HEK293 (cell line): ENCODE measurements at regions not wholly inside any gene's neighbourhood (a gene's known extent, or its start where the extent isn't known, plus 50 kb on each side); places are given as distances from the start of the nearest gene placed in this dataset.

Experiments used
- CTCF ChIA-PET: fragments of 350-600 bp; formaldehyde crosslinking; extraction: SDS; loops from one replicate; lab custom pipeline; 2021; ENCODE audit warnings: antibody characterized with exemption; lab: Yijun Ruan, JAX
- POLR2A ChIA-PET: fragments of 300-600 bp; formaldehyde crosslinking; extraction: SDS; loops from one replicate; lab custom pipeline; 2020; ENCODE audit warnings: antibody characterized with exemption, inconsistent platforms; lab: Yijun Ruan, JAX
- H3K27ac ChIP-seq: fragments of 200-500 bp; sonication (Bioruptor generic); 2 replicates; pipeline ENCODE4 v1.5.1; 2014; ENCODE audit warnings: low read depth, low read length, control low read depth, inconsistent platforms; ENCODE audit errors: extremely low read depth
- H3K36me3 ChIP-seq, 2 experiments: fragments of 200-500 bp in 1 of 2; sonication (Bioruptor generic) in 1 of 2; 1 replicate in 1 of 2; 2 replicates in 1 of 2; pipeline ENCODE4 v1.5.1; 2014 to 2017; ENCODE audit warnings: inconsistent platforms in 2 of 2, low read length in 2 of 2; ENCODE audit not compliant: control insufficient read depth in 2 of 2, insufficient read depth in 1 of 2
- H3K4me1 ChIP-seq: fragments of 200-500 bp; sonication (Bioruptor generic); 2 replicates; pipeline ENCODE4 v1.5.1; 2014; ENCODE audit warnings: mild to moderate bottlenecking, low read length, inconsistent platforms; ENCODE audit not compliant: control insufficient read depth, insufficient read depth
- H3K4me3 ChIP-seq: 2 replicates; pipeline ENCODE4 v1.5.1; 2011; ENCODE audit warnings: low read depth, mild to moderate bottlenecking, control low read depth, low read length, moderate library complexity
- H3K9me3 ChIP-seq: fragments of 200-500 bp; sonication (Bioruptor generic); 2 replicates; pipeline ENCODE4 v1.5.1; 2014; ENCODE audit warnings: low read depth, low read length, inconsistent platforms; ENCODE audit not compliant: control insufficient read depth, insufficient read depth
- GLIS2 ChIP-seq: fragments of 450-650 bp; formaldehyde crosslinking; IDR thresholded peaks from 2 replicates; pipeline ENCODE4 v1.5.1; 2016; ENCODE audit warnings: missing biosample characterization, missing genetic modification characterization
- KLF10 ChIP-seq: fragments of 450-650 bp; IDR thresholded peaks from 2 replicates; pipeline ENCODE4 v1.5.1; 2018; ENCODE audit warnings: missing biosample characterization, mild to moderate bottlenecking, missing genetic modification characterization
- OVOL3 ChIP-seq: fragments of 450-650 bp; formaldehyde crosslinking; IDR thresholded peaks from 2 replicates; pipeline ENCODE4 v1.5.1; 2016; ENCODE audit warnings: missing biosample characterization, missing genetic modification characterization
- SCRT2 ChIP-seq: fragments of 450-650 bp; formaldehyde crosslinking; IDR thresholded peaks from 2 replicates; pipeline ENCODE4 v1.5.1; 2016; ENCODE audit warnings: missing biosample characterization, missing genetic modification characterization
- SP3 ChIP-seq: fragments of 450-650 bp; formaldehyde crosslinking; IDR thresholded peaks from 2 replicates; pipeline ENCODE4 v1.5.1; 2016; ENCODE audit warnings: missing biosample characterization, missing genetic modification characterization
- ZNF10 ChIP-seq: fragments of 450-650 bp; formaldehyde crosslinking; IDR thresholded peaks from 2 replicates; pipeline ENCODE4 v1.5.1; 2017; ENCODE audit warnings: missing biosample characterization, missing genetic modification characterization
- ZNF133 ChIP-seq: fragments of 450-650 bp; formaldehyde crosslinking; IDR thresholded peaks from 2 replicates; pipeline ENCODE4 v1.5.1; 2016; ENCODE audit warnings: missing biosample characterization, missing genetic modification characterization
- ZNF266 ChIP-seq: fragments of 450-650 bp; formaldehyde crosslinking; IDR thresholded peaks from 2 replicates; pipeline ENCODE4 v1.5.1; 2016; ENCODE audit warnings: missing biosample characterization, missing genetic modification characterization, low read depth
- ZNF292 ChIP-seq: fragments of 450-650 bp; formaldehyde crosslinking; IDR thresholded peaks from 2 replicates; pipeline ENCODE4 v1.5.1; 2016; ENCODE audit warnings: low read depth, missing biosample characterization, missing genetic modification characterization, borderline replicate concordance
- ZNF473 ChIP-seq: fragments of 450-650 bp; formaldehyde crosslinking; IDR thresholded peaks from 2 replicates; pipeline ENCODE4 v1.5.1; 2017; ENCODE audit warnings: missing biosample characterization, missing genetic modification characterization
- ZNF514 ChIP-seq: fragments of 450-650 bp; formaldehyde crosslinking; IDR thresholded peaks from 2 replicates; pipeline ENCODE4 v1.5.1; 2016; ENCODE audit warnings: missing biosample characterization, missing genetic modification characterization
- ZNF530 ChIP-seq: fragments of 450-650 bp; formaldehyde crosslinking; IDR thresholded peaks from 2 replicates; pipeline ENCODE4 v1.5.1; 2016; ENCODE audit warnings: low read depth, missing biosample characterization, missing genetic modification characterization
- ZNF549 ChIP-seq: fragments of 450-650 bp; IDR thresholded peaks from 2 replicates; pipeline ENCODE4 v1.5.1; 2018; ENCODE audit warnings: missing biosample characterization, missing genetic modification characterization, mild to moderate bottlenecking, inconsistent platforms, moderate library complexity
- ZNF571 ChIP-seq: fragments of 450-650 bp; formaldehyde crosslinking; IDR thresholded peaks from 2 replicates; pipeline ENCODE4 v1.5.0; 2017; ENCODE audit warnings: missing biosample characterization, missing genetic modification characterization
- ZNF610 ChIP-seq: fragments of 450-650 bp; formaldehyde crosslinking; IDR thresholded peaks from 2 replicates; pipeline ENCODE4 v1.5.1; 2016; ENCODE audit warnings: missing biosample characterization, missing genetic modification characterization, borderline replicate concordance
- ZNF623 ChIP-seq: fragments of 450-650 bp; formaldehyde crosslinking; IDR thresholded peaks from 2 replicates; pipeline ENCODE4 v1.5.1; 2016; ENCODE audit warnings: missing biosample characterization, missing genetic modification characterization
- ZNF660 ChIP-seq: fragments of 450-650 bp; IDR thresholded peaks from 2 replicates; pipeline ENCODE4 v1.5.1; 2018; ENCODE audit warnings: missing biosample characterization, mild to moderate bottlenecking, missing genetic modification characterization
- ZNF707 ChIP-seq: fragments of 450-650 bp; formaldehyde crosslinking; IDR thresholded peaks from 2 replicates; pipeline ENCODE4 v1.5.1; 2016; ENCODE audit warnings: missing biosample characterization, missing genetic modification characterization
- ZNF777 ChIP-seq: fragments of 450-650 bp; formaldehyde crosslinking; IDR thresholded peaks from 2 replicates; pipeline ENCODE4 v1.5.1; 2017; ENCODE audit warnings: missing biosample characterization, missing genetic modification characterization, borderline replicate concordance
- ZNF792 ChIP-seq: fragments of 450-650 bp; formaldehyde crosslinking; IDR thresholded peaks from 2 replicates; pipeline ENCODE4 v1.5.1; 2016; ENCODE audit warnings: missing biosample characterization, missing genetic modification characterization
- TF ChIP-seq, protein P1 (sequence below): fragments of 450-650 bp; formaldehyde crosslinking; conservative IDR thresholded peaks from 2 replicates; pipeline ENCODE4 v1.5.1; 2016; ENCODE audit warnings: low read depth, missing biosample characterization, missing genetic modification characterization
- TF ChIP-seq, protein P2 (sequence below): fragments of 450-650 bp; formaldehyde crosslinking; IDR thresholded peaks from 2 replicates; pipeline ENCODE4 v1.5.1; 2016; ENCODE audit warnings: missing biosample characterization, missing genetic modification characterization
- TF ChIP-seq, protein P3 (sequence below): fragments of 450-650 bp; formaldehyde crosslinking; IDR thresholded peaks from 2 replicates; pipeline ENCODE4 v1.5.1; 2017; ENCODE audit warnings: missing biosample characterization, missing genetic modification characterization
- TF ChIP-seq, protein P4 (sequence below): fragments of 450-650 bp; formaldehyde crosslinking; IDR thresholded peaks from 2 replicates; pipeline ENCODE4 v1.5.1; 2016; ENCODE audit warnings: missing biosample characterization, missing genetic modification characterization
- TF ChIP-seq, protein P5 (sequence below): fragments of 450-650 bp; formaldehyde crosslinking; IDR thresholded peaks from 2 replicates; pipeline ENCODE4 v1.5.0; 2017; ENCODE audit warnings: missing biosample characterization, missing genetic modification characterization, borderline replicate concordance
- TF ChIP-seq, protein P6 (sequence below): fragments of 450-650 bp; formaldehyde crosslinking; IDR thresholded peaks from 2 replicates; pipeline ENCODE4 v1.5.1; 2017; ENCODE audit warnings: missing biosample characterization, missing genetic modification characterization
- TF ChIP-seq, protein P7 (sequence below): fragments of 450-650 bp; formaldehyde crosslinking; optimal IDR thresholded peaks from 2 replicates; pipeline ENCODE3; 2016; ENCODE audit warnings: missing biosample characterization, mild to moderate bottlenecking, missing genetic modification characterization

DNA sequence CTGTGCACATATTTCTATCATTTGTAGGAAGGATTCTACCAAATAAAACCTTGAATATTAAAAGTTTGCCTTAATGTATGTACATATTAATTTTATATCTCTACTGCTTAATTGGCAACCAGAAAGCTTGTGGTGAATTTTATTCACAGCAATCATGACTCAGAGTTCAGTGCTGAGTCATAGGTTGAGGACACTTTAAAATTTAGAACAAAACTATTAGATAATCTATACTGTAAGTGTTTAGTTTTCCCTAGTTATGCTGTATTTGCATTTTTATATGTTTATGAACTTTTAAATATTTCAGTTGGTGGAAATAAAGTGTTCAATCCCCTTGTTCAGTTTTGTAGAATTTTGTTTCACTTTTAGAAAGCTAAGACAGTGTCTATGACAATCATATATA lies 841.5 kb downstream of the KCNT2 start:
- Histone ChIP-seq H3K9me3 (no peaks in the 10 kb centered on the region), H3K27ac (no peak overlapping the region), H3K4me3 (no peak overlapping the region), H3K4me1 (no peaks in the 10 kb centered on the region), H3K36me3 (no peaks in the 10 kb centered on the region)
- ChIA-PET POLR2A (no interaction called here), CTCF (no interaction called here)
- TF ChIP-seq, protein P1, sequence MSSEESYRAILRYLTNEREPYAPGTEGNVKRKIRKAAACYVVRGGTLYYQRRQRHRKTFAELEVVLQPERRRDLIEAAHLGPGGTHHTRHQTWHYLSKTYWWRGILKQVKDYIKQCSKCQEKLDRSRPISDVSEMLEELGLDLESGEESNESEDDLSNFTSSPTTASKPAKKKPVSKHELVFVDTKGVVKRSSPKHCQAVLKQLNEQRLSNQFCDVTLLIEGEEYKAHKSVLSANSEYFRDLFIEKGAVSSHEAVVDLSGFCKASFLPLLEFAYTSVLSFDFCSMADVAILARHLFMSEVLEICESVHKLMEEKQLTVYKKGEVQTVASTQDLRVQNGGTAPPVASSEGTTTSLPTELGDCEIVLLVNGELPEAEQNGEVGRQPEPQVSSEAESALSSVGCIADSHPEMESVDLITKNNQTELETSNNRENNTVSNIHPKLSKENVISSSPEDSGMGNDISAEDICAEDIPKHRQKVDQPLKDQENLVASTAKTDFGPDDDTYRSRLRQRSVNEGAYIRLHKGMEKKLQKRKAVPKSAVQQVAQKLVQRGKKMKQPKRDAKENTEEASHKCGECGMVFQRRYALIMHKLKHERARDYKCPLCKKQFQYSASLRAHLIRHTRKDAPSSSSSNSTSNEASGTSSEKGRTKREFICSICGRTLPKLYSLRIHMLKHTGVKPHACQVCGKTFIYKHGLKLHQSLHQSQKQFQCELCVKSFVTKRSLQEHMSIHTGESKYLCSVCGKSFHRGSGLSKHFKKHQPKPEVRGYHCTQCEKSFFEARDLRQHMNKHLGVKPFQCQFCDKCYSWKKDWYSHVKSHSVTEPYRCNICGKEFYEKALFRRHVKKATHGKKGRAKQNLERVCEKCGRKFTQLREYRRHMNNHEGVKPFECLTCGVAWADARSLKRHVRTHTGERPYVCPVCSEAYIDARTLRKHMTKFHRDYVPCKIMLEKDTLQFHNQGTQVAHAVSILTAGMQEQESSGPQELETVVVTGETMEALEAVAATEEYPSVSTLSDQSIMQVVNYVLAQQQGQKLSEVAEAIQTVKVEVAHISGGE, result no peak
- TF ChIP-seq, protein P2, sequence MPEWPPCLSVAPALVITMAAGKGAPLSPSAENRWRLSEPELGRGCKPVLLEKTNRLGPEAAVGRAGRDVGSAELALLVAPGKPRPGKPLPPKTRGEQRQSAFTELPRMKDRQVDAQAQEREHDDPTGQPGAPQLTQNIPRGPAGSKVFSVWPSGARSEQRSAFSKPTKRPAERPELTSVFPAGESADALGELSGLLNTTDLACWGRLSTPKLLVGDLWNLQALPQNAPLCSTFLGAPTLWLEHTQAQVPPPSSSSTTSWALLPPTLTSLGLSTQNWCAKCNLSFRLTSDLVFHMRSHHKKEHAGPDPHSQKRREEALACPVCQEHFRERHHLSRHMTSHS (tag by site-specific recombination), result no peak
- no peak for TF ChIP-seq ZNF473 (tag by site-specific recombination)
- TF ChIP-seq, protein P3, sequence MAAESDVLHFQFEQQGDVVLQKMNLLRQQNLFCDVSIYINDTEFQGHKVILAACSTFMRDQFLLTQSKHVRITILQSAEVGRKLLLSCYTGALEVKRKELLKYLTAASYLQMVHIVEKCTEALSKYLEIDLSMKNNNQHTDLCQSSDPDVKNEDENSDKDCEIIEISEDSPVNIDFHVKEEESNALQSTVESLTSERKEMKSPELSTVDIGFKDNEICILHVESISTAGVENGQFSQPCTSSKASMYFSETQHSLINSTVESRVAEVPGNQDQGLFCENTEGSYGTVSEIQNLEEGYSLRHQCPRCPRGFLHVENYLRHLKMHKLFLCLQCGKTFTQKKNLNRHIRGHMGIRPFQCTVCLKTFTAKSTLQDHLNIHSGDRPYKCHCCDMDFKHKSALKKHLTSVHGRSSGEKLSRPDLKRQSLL (tag by site-specific recombination), result no peak
- TF ChIP-seq, protein P4, sequence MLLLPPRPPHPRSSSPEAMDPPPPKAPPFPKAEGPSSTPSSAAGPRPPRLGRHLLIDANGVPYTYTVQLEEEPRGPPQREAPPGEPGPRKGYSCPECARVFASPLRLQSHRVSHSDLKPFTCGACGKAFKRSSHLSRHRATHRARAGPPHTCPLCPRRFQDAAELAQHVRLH (tag by site-specific recombination), result no peak
- TF ChIP-seq ZNF530, result no peak
- TF ChIP-seq, protein P5, sequence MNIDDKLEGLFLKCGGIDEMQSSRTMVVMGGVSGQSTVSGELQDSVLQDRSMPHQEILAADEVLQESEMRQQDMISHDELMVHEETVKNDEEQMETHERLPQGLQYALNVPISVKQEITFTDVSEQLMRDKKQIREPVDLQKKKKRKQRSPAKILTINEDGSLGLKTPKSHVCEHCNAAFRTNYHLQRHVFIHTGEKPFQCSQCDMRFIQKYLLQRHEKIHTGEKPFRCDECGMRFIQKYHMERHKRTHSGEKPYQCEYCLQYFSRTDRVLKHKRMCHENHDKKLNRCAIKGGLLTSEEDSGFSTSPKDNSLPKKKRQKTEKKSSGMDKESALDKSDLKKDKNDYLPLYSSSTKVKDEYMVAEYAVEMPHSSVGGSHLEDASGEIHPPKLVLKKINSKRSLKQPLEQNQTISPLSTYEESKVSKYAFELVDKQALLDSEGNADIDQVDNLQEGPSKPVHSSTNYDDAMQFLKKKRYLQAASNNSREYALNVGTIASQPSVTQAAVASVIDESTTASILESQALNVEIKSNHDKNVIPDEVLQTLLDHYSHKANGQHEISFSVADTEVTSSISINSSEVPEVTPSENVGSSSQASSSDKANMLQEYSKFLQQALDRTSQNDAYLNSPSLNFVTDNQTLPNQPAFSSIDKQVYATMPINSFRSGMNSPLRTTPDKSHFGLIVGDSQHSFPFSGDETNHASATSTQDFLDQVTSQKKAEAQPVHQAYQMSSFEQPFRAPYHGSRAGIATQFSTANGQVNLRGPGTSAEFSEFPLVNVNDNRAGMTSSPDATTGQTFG (tag by site-specific recombination), result no peak
- no peak for TF ChIP-seq ZNF792
- TF ChIP-seq OVOL3 (tag by site-specific recombination), result no peak
- no peak for TF ChIP-seq SCRT2 (tag by site-specific recombination)
- no peak for TF ChIP-seq KLF10 (tag by site-specific recombination)
- TF ChIP-seq ZNF266 (tag by site-specific recombination), result no peak
- TF ChIP-seq ZNF571 (tag by site-specific recombination), result no peak
- no peak for TF ChIP-seq ZNF10 (tag by site-specific recombination)
- no peak for TF ChIP-seq ZNF777 (tag by site-specific recombination)
- no peak for TF ChIP-seq ZNF549 (tag by site-specific recombination)
- no peak for TF ChIP-seq SP3 (tag by site-specific recombination)
- no peak for TF ChIP-seq ZNF133 (tag by site-specific recombination)

DNA sequence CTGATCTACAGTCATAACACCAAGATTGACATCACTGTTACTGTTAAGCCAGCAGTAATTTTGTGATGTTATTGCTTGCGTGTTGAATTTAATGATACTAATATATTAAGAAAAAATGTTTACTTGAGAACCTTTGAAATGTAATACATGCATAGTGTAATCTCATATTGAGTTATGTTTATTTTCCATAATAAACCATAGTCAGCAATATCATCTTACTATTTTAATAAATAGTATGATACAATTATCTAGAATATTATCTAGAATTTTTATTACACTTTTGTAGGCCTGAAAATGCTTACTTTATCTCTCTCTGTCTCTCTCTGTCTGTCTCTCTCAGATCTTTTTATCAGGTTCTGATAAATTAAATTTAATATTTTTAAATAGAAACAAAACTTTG lies 843.1 kb downstream of the KCNT2 start:
- no peak overlapping the region for H3K27ac ChIP-seq
- no peaks in the 10 kb centered on the region for H3K36me3 ChIP-seq
- CTCF ChIA-PET, result no interaction called here
- no peaks in the 10 kb centered on the region for H3K4me1 ChIP-seq
- no peak overlapping the region for H3K4me3 ChIP-seq
- POLR2A ChIA-PET, result no interaction called here
- no peaks in the 10 kb centered on the region for H3K9me3 ChIP-seq
- TF ChIP-seq ZNF514 (tag by site-specific recombination) (no peak), ZNF660 (tag by site-specific recombination) (no peak), ZNF610 (tag by site-specific recombination) (no peak), GLIS2 (tag by site-specific recombination) (no peak), ZNF292 (tag by site-specific recombination) (no peak), ZNF623 (tag by site-specific recombination) (no peak), ZNF707 (tag by site-specific recombination) (no peak)
- TF ChIP-seq, protein P6, sequence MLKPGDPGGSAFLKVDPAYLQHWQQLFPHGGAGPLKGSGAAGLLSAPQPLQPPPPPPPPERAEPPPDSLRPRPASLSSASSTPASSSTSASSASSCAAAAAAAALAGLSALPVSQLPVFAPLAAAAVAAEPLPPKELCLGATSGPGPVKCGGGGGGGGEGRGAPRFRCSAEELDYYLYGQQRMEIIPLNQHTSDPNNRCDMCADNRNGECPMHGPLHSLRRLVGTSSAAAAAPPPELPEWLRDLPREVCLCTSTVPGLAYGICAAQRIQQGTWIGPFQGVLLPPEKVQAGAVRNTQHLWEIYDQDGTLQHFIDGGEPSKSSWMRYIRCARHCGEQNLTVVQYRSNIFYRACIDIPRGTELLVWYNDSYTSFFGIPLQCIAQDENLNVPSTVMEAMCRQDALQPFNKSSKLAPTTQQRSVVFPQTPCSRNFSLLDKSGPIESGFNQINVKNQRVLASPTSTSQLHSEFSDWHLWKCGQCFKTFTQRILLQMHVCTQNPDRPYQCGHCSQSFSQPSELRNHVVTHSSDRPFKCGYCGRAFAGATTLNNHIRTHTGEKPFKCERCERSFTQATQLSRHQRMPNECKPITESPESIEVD (tag by site-specific recombination), result no peak
- TF ChIP-seq, protein P7, sequence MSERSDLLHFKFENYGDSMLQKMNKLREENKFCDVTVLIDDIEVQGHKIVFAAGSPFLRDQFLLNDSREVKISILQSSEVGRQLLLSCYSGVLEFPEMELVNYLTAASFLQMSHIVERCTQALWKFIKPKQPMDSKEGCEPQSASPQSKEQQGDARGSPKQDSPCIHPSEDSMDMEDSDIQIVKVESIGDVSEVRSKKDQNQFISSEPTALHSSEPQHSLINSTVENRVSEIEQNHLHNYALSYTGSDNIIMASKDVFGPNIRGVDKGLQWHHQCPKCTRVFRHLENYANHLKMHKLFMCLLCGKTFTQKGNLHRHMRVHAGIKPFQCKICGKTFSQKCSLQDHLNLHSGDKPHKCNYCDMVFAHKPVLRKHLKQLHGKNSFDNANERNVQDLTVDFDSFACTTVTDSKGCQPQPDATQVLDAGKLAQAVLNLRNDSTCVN (tag by site-specific recombination), result no peak
